ENCODE measurements at regions not wholly inside any gene's neighbourhood (a gene's known extent, or its start where the extent isn't known, plus 50 kb on each side); places are given as distances from the start of the nearest gene placed in this dataset.
"Not testable (repeated sequence)": the region's sequence is repeated elsewhere in the genome, so short reads cannot be mapped to it uniquely, and the experiment has no call there.

GRCh38 chr10:108034829-108035228, 870.3 kb upstream of the SORCS1 start:
- TF ChIP-seq EZH2phosphoT487 (IDR thresholded peaks at IDR 0.05; ENCODE audit: borderline replicate concordance, low read depth, low read length), result no peak
- TF ChIP-seq CTCF (conservative IDR thresholded peaks at IDR 0.05; ENCODE audit: low read length), result no peak
- no peaks in the 10 kb centered on the region for H4K20me1 ChIP-seq (ENCODE audit: insufficient read depth, low read length)
- no peak overlapping the region for H3K4me2 ChIP-seq (ENCODE audit: low read length)
- no peaks in the 10 kb centered on the region for H3K79me2 ChIP-seq (ENCODE audit: insufficient read depth, low read depth, low read length)
- no peaks in the 10 kb centered on the region for H3K9me3 ChIP-seq (ENCODE audit: low read length)
- no peaks in the 10 kb centered on the region for H3K4me1 ChIP-seq (ENCODE audit: insufficient read depth, low read length, poor library complexity, severe bottlenecking)
- H3K4me3 ChIP-seq (ENCODE audit: low read depth, low read length, poor library complexity, severe bottlenecking), result no peak overlapping the region
- H3K9me2 ChIP-seq (ENCODE audit: insufficient read depth, low read length), result no peaks in the 10 kb centered on the region
- no peak overlapping the region for H2AFZ ChIP-seq (ENCODE audit: low read length)
- no peaks in the 10 kb centered on the region for H3K36me3 ChIP-seq (ENCODE audit: insufficient read depth, low read length)
- ChIA-PET CTCF (ENCODE audit: unreplicated experiment) (no interaction called here), POLR2A (no interaction called here)
- intact Hi-C loops (cut with micrococcal nuclease; ENCODE audit: unreplicated experiment), result no loop called here
- no TSS peak for BruUV-seq (replicated peaks)
- H3K27ac ChIP-seq (ENCODE audit: low read depth, low read length, poor library complexity, severe bottlenecking), result no peak overlapping the region
- no peak for DNase-seq (ENCODE audit: low spot score)

- H3K9me2 ChIP-seq (ENCODE audit: insufficient read depth, low read length); H3K27ac ChIP-seq (ENCODE audit: low read depth, low read length, poor library complexity, severe bottlenecking); H3K79me2 ChIP-seq (ENCODE audit: insufficient read depth, low read depth, low read length); H3K4me2 ChIP-seq (ENCODE audit: low read length); H3K4me3 ChIP-seq (ENCODE audit: low read depth, low read length, poor library complexity, severe bottlenecking); DNase-seq (ENCODE audit: low spot score); H3K36me3 ChIP-seq (ENCODE audit: insufficient read depth, low read length); CTCF ChIA-PET (ENCODE audit: unreplicated experiment); intact Hi-C loops (cut with micrococcal nuclease; ENCODE audit: unreplicated experiment); H3K4me1 ChIP-seq (ENCODE audit: insufficient read depth, low read length, poor library complexity, severe bottlenecking); POLR2A ChIA-PET; H2AFZ ChIP-seq (ENCODE audit: low read length); BruUV-seq (replicated peaks); H3K9me3 ChIP-seq (ENCODE audit: low read length); H4K20me1 ChIP-seq (ENCODE audit: insufficient read depth, low read length): not testable (repeated sequence)
These were observed 869.0 kb upstream of the SORCS1 start for GRCh38 chr10:108033518-108033917.

GRCh38 chr10:108031505-108031904, 867.0 kb upstream of the SORCS1 start:
- Histone ChIP-seq H3K9me3 (ENCODE audit: low read length) (no peaks in the 10 kb centered on the region), H3K36me3 (ENCODE audit: insufficient read depth, low read length) (no peaks in the 10 kb centered on the region), H3K4me2 (ENCODE audit: low read length) (no peak overlapping the region), H3K27ac (ENCODE audit: low read depth, low read length, poor library complexity, severe bottlenecking) (no peak overlapping the region), H2AFZ (ENCODE audit: low read length) (no peak overlapping the region), H3K9me2 (ENCODE audit: insufficient read depth, low read length) (no peaks in the 10 kb centered on the region), H4K20me1 (ENCODE audit: insufficient read depth, low read length) (no peaks in the 10 kb centered on the region), H3K4me3 (ENCODE audit: low read depth, low read length, poor library complexity, severe bottlenecking) (no peak overlapping the region), H3K79me2 (ENCODE audit: insufficient read depth, low read depth, low read length) (no peaks in the 10 kb centered on the region), H3K4me1 (ENCODE audit: insufficient read depth, low read length, poor library complexity, severe bottlenecking) (no peaks in the 10 kb centered on the region)
- POLR2A ChIA-PET, result no interaction called here
- no peak for DNase-seq (ENCODE audit: low spot score)
- intact Hi-C loops (cut with micrococcal nuclease; ENCODE audit: unreplicated experiment), result no loop called here
- CTCF ChIA-PET (ENCODE audit: unreplicated experiment), result no interaction called here
- BruUV-seq (replicated peaks), result no TSS peak
- TF ChIP-seq EZH2phosphoT487 (IDR thresholded peaks at IDR 0.05; ENCODE audit: borderline replicate concordance, low read depth, low read length) (no peak), CTCF (conservative IDR thresholded peaks at IDR 0.05; ENCODE audit: low read length) (no peak)

Data from OCI-LY7 (cell line).